ENCODE measurements at regions not wholly inside any gene's neighbourhood (a gene's known extent, or its start where the extent isn't known, plus 50 kb on each side); places are given as distances from the start of the nearest gene placed in this dataset.
"Not testable (repeated sequence)": the region's sequence is repeated elsewhere in the genome, so short reads cannot be mapped to it uniquely, and the experiment has no call there.

DNA sequence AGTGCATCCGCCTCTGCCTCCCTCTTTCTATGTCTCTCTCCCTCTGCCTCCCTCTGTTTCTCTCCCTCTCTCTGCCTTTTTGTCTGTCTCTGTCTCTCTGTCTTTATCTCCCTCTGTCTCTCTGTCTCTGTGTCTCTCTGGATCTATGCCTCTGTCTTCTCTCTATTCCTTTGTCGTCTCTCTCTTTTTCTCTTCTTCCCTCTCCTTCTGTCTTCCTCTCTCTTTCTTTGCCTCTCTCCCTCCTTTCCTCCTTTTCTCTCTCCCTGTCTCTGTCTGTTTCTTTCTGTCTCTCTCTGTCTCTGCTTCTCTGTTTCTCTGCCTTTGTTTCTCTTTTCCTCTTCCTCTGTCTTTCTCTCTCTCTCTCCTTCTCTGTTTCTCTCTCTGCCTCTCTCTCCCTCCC lies 678.8 kb upstream of the NRP1 start:
- no peak for DNase-seq

DNA sequence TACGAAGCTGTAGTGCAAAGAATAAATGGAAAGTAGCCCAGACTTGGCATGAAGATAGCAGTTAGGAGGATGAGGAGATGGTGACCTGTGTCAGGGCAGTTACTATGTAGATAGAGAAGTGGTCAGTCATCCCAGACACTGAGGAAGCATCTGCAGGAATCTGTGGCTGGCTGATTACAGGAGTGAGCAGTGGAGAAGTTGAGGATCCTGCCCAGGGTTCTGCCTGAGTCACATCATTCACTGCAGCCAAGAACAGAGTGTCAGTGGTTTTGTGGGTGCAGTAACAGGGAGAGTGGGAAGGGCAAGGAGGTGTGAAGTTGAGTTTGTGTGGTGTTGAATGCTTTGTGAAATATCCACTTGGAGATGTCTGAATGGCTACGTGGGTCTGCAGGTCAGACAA lies 676.4 kb upstream of the NRP1 start:
- DNase-seq, result no peak

DNA sequence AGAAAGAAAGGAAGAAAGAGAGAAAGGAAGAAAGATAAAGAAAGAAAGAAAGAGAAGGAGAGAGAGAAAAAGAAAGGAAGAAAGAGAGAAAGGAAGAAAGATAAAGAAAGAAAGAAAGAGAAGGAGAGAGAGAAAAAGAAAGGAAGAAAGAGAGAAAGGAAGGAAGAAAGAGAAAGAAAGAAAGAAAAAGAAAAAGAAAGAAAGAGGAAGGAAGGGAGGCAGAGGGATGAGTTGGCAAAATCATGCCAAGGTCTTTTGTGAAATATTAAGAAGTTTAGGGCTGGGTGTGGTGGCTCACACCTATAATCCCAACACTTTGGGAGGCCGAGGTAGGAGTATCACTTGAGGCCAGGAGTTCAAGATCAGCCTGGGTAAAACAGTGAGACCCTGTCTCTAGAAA lies 675.8 kb upstream of the NRP1 start:
- not testable (repeated sequence) for DNase-seq

DNA sequence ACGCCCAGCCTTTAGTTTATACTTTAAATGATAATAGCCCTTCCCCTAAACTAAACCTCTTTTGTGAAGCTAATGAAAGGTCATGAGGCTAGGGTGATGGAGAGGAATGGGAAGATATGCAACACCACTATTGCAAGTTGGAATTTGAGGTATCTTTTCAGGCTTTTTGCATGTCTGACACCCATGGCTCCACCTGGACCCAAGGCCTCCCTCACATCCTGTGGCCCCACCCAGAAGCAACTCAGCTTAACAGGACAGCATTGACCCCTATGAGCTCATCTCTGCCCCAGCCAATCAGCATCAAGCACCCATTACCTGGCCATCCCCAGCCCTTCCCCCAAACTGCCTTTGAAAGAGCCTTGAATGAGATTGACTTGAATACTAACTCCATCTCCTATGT lies 674.2 kb upstream of the NRP1 start:
- DNase-seq, result no peak

DNA sequence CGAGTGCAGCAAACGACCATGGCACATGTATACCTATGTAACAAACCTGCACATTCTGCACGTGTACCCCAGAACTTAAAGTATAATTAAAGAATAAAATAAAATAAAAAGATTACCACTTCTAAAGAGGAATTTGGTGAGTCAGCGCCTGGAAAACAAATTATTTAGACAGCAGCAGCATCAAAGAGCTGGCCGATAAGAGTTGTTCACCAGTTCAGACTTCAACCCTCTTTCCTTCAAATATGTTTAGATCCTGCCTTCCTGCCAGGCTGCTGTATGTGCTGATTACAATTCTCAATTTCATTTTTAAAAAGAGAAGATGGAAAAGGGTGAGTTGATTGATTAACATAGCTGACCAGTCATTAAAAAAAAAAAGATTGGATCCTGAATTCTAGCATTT lies 672.0 kb upstream of the NRP1 start:
- DNase-seq, result no peak

- no peak for DNase-seq
Measured at GRCh38 chr10:34003561-34003960, 669.1 kb upstream of the NRP1 start.

DNA sequence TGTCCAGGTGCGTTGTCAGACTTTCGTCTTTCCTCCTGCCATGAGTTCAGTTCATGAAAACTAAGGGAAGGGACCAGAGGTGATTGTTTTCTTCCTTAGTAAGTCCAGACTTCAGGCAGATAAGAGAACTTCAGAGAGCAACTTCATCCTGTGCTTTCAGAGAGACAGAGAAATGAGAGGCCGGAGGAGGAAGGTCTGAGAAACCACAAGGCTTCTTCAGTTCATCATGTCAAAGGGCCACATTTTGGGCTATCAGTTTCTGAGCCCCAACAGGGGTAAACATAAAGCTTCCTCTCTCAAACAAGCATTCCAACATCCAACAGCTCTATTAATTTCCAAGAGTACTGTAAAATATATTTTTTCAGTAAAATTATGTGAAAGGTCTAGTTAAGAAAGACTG lies 668.4 kb upstream of the NRP1 start:
- no peak for DNase-seq

GRCh38 chr10:34001831-34002230 lies 667.4 kb upstream of the NRP1 start:
- no peak for DNase-seq

GRCh38 chr10:34001087-34001580 lies 666.7 kb upstream of the NRP1 start:
- no peak for DNase-seq

DNA sequence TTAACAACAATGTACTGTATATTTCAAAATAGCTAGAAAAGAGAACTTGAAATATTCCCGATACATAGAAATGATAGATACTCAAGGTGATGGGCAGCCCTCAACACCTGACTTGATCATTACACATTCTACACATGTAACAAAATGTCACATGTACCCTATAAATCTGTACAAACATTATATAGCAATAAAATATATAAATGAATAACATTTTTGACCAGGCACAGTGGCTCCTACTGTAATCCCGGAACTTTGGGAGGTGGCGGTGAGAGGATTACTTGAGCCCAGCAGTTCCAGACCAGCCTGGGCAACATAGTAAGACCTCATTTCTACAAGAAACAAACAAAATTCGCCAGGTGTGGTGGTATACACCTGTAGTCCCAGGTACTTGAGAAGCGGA lies 659.5 kb upstream of the NRP1 start:
- DNase-seq, result no peak

GRCh38 chr10:33991924-33992323 lies 657.5 kb upstream of the NRP1 start:
- no peak for DNase-seq

DNA sequence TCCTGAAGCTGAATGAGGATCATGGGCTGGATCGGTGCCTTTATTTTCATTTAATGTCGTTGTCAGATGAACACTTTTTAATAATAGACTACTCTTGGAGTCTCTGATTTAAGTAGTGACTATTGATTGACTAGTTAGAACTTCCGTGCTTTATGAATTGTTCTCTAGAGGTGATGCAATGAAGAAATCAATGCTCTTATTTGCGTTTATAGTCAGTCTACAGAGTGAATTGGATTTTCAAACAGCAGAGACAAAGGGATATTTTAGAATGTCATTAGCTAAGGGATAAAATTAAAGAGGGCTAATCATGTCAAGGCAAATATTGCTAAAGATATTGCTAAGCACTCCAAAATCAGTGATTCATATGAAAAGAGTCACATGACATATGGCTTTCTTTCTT lies 652.0 kb upstream of the NRP1 start:
- no peak for DNase-seq

DNA sequence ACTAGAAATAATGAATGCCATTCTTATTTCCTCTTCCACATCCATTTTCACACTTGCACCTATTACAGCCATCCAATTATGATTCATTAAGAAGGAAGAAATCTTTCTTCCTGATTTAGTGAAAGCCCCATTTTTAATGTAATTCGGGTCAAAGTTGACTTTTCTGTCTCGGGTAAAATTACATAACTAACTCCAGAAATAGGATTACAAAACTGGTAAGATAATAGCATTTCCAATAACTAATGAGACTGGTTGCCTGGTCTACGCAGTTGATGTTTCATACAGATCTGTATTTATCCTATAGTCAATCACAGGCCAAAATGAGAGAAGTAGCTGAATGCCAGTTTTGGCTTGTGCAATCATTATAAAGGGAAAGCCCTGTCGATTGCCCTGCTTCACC lies 651.5 kb upstream of the NRP1 start:
- DNase-seq, result no peak

- no peak for DNase-seq
Measured at GRCh38 chr10:33982995-33983394, 648.5 kb upstream of the NRP1 start.

DNA sequence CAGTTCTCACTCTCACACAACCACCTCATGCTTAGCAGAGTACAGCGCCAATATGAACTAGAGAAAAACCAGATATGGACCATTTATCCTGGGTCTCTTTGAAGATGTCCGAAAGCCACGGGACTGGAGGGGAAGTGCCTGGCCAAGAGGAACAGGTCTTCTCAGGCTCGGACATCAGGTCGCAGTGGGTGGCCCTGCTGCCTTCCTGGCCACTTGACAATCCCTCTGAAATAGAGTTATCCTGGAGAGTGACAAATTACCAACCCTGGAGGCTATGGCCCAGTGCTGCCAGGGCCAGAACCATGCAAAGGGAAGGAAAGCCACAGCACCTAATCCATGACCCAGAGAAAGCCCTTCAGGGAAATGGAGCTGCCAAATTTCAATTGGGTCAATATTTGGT lies 646.8 kb upstream of the NRP1 start:
- no peak for DNase-seq

DNA sequence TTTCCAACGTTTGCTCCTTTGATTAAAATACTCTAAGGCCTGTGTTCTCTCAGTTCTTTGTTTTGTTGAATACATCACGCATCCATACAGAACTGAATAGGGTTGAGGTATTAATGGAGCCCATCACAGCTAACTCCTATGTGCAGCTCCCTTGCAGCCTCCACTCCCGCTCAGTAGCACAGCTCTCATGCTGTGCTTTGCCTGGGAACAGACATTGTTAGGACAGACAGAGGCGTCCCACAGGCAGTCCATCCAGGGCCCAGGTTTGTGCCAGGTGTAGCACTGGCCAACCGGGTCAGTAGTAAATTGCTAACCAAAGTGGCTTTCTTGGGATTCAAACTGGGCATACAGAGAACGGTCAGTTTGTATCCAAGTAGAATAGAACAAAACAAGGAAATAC lies 644.7 kb upstream of the NRP1 start:
- DNase-seq, result no peak

DNA sequence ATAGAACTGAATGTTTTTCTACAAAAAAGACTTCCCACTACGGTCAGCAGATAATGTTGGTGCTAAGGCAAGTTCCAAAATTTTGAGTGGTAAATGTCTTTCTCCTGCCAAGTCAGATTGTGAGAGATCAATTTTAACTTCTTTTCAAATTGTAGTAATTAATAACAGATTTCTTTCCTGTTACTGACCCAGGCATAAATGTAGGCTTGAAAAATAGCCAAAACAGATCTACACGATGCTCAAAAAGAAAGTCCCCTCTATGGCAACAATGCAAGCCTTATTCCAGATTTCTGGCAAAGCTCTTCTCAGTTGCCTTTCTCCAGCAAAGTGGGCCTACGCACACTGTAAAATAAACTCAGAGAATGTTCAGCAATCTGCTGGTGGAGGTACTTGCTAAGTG lies 641.0 kb upstream of the NRP1 start:
- no peak for DNase-seq

- DNase-seq, result no peak
Measured at GRCh38 chr10:33974976-33975478, 640.6 kb upstream of the NRP1 start.

- no peak for DNase-seq
Measured at GRCh38 chr10:33968983-33969382, 634.5 kb upstream of the NRP1 start.

DNA sequence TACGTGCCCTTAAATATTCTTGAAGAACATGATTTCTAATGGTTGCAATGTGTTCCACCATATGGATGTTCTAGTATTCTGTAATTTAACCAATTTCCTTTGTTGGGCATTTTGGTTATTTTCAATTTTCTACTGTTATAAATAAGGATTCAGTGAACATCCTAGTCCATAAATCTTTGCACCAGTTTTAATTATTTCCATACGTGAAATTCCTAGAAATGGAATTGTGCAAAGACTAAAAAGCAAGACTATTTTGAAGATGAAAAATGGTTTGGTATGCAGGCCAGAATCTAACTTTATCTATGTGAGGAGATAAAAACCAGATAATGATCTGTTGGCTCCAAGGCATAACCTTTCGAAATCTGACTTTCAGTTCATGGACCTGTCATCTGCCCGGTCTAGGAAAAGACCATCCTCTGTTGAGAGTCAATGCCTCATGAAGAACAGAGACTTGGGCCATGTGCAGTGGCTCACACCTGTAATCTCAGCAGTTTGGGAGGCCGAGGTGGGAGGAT lies 633.2 kb upstream of the NRP1 start:
- no peak for DNase-seq

DNA sequence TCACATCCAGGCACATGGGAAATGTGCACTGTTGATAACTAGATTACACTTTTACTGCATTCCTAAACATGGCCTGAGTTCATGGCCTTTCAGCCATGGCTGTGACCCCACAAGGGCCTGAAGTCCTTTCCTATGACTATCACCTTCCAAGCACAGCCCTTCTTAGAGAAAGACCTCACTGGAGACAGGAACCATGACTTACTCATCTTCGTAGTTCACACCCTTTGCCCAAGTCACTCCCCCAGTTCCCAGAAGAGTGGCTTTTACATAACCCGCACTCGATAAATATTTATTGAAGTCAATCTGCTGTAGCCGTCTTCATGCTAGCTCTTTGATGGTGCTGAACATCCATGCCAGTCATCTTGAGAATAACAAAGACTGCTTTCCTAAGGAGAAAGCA lies 632.5 kb upstream of the NRP1 start:
- DNase-seq, result no peak

GRCh38 chr10:33965795-33966581 lies 631.5 kb upstream of the NRP1 start:
- no peak for DNase-seq

DNA sequence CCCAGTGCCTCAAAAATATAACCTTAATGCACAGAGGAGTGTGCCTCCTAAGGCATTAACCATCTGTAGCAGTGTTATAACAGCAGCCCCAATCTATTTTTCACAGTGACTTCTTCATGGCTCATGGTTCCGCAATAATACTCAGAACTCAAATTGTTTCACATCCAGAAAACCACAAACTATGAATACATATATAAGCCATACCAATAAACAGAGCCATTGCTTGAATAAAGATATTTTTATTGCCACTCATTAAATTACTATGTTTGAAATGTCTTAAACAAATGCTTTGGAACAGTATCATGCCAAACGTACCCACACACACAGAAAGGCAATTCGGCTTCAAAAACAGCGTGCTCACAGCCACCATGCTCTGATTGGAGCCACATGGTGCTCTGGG lies 629.3 kb upstream of the NRP1 start:
- no peak for DNase-seq

DNA sequence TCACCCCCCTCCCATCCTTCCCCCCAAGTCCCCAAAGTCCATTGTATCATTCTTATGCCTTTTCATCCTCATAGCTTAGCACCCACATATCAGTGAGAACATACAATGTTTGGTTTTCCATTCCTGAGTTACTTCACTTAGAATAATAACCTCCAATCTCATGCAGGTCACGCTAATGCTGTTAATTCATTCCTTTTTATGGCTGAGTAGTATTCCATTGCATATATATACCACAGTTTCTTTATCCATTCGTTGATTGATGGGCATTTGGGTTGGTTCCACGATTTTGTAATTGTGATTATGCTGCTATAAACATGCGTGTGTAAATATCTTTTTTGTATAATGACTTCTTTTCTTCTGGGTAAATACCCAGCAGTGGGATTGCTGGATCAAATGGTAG lies 621.9 kb upstream of the NRP1 start:
- not testable (repeated sequence) for DNase-seq

GRCh38 chr10:33955676-33956075 lies 621.2 kb upstream of the NRP1 start:
- no peak for DNase-seq
